Choroid plexus epithelial cell (primary cell): ENCODE measurements at regions not wholly inside any gene's neighbourhood (a gene's known extent, or its start where the extent isn't known, plus 50 kb on each side); places are given as distances from the start of the nearest gene placed in this dataset.

Experiments
- DNase-seq: peaks from one replicate; pipeline ENCODE4 v3.0.0-alpha.2; 2010; ENCODE audit warnings: low read depth
- H3K4me3 ChIP-seq: 2 replicates; pipeline ENCODE4 v1.5.1; 2011; ENCODE audit warnings: low read depth, mild to moderate bottlenecking, control low read depth, low read length, moderate library complexity
- TF ChIP-seq, protein P1 (sequence below): conservative IDR thresholded peaks from 2 replicates; pipeline ENCODE4 v1.5.1; 2011; ENCODE audit warnings: low read depth, mild to moderate bottlenecking, control low read depth, inconsistent platforms, low read length, moderate library complexity

GRCh38 chr6:20028562-20028961 lies 183.7 kb downstream of the MBOAT1 start:
- no peak overlapping the region for H3K4me3 ChIP-seq

DNA sequence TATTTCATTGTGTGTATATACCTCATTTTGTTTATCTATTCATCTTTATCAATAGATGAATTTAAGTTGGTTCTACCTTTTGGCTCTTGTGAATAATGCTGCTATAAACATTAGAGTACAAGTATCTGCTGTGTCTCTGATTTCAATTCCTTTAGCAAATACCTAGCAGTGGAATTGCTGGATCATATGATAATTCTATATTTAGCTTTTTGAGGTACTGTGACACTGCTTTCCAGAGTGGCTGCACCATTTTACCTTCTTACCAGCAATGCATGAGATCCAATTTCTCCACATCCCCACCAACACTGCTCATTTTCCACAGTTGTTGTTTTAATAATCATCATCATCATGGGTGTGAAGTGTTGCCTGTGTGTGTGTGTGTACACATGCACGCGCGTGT lies 182.3 kb downstream of the MBOAT1 start:
- no peak for DNase-seq
- TF ChIP-seq, protein P1, sequence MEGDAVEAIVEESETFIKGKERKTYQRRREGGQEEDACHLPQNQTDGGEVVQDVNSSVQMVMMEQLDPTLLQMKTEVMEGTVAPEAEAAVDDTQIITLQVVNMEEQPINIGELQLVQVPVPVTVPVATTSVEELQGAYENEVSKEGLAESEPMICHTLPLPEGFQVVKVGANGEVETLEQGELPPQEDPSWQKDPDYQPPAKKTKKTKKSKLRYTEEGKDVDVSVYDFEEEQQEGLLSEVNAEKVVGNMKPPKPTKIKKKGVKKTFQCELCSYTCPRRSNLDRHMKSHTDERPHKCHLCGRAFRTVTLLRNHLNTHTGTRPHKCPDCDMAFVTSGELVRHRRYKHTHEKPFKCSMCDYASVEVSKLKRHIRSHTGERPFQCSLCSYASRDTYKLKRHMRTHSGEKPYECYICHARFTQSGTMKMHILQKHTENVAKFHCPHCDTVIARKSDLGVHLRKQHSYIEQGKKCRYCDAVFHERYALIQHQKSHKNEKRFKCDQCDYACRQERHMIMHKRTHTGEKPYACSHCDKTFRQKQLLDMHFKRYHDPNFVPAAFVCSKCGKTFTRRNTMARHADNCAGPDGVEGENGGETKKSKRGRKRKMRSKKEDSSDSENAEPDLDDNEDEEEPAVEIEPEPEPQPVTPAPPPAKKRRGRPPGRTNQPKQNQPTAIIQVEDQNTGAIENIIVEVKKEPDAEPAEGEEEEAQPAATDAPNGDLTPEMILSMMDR = no peak
- no peak overlapping the region for H3K4me3 ChIP-seq

More at GRCh38 chr6:20028562-20028961, 183.7 kb downstream of the MBOAT1 start:
- TF ChIP-seq, protein P1 = no peak
- DNase-seq = no peak

DNA sequence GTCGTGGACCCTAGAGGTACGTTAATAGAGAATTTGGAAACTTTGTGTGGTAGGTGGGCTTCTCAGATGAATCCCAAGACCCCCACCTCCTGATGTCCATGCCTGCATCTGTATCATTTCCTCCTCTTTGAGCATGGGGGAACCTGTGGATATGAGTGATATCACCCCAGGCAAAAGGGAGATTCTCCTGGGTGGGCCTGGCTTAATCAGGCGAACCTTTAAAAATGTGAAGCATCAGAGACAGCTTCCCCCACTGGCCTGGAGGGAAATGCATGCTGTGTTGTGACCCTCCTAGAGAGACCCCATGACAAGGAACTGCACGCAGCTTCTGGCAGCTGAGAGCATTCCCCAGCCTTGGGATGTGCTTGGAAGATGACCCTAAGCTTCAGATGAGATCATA lies 180.9 kb downstream of the MBOAT1 start:
- no peak for DNase-seq
- TF ChIP-seq, protein P1 = no peak
- no peak overlapping the region for H3K4me3 ChIP-seq

- TF ChIP-seq, protein P1 = no peak
- no peak overlapping the region for H3K4me3 ChIP-seq
- DNase-seq = no peak
These were observed 178.4 kb downstream of the MBOAT1 start for GRCh38 chr6:20033697-20034407.

GRCh38 chr6:20034408-20034769 lies 177.9 kb downstream of the MBOAT1 start:
- DNase-seq = no peak
- TF ChIP-seq, protein P1 = no peak
- no peak overlapping the region for H3K4me3 ChIP-seq

DNA sequence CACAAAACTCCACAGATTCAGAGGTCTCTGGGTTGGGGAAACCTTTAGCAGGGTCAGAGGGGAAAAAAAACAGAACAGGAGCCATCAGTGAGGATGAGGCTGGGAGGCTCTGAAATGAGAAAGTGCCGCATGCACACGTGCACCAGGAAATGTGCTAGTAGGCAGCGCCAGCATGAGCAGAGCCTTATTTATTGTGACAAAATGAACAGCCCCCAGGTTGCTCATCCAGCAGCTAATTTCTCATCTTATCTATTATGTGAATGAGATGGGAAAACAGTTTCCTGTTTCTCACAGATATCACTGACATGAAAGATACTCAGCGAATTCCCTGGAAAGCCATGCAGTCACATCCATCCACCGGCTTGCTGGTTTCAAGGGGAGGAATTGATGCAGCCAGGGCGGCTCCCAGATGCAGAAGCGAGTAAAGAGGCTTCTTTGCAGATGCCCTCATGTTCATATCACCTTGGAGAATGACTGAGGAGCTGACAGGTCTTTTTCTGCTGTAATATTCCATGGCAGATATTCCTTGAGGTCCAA lies 176.1 kb downstream of the MBOAT1 start:
- no peak for DNase-seq
- H3K4me3 ChIP-seq = no peak overlapping the region
- TF ChIP-seq, protein P1 = no peak
